ENCODE measurements at regions not wholly inside any gene's neighbourhood (a gene's known extent, or its start where the extent isn't known, plus 50 kb on each side); places are given as distances from the start of the nearest gene placed in this dataset.

DNA sequence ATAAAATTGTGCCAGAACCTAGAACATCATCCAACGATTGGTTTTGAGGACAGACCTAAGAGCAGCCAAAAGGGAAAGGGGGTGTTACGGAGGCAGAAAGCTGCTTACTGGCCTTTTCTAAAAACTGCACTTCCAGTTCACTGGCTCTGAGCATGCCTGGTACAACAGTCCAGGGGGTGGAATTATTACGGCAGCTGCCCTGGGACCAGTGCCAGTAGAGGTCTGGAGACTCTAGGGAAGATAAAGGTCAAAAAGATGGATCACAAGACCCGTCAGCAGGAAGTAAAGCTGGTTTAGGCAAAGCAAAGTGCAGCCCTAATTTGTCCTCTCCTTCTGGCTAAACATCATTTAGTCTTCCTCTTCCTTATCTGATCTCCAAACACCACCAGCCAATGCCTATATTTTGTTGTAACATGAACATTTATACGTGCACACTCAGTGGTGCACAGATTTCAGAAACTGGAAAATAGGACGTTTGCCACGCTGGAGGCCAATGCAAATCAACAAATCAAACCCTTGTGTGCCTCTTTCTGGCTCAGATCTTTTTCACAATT, 216.4 kb upstream of the DPP6 start:
- WGBS, 5 donors = 41 to 67% (median 55%) methylated on average over 7 of the region's 7 CpGs
- peak in 1 of 2 donors; percentile 12 for DNase-seq
- no peak overlapping the region for H3K27ac ChIP-seq
- no peak overlapping the region for H3K4me3 ChIP-seq
- no peaks in the 10 kb centered on the region for H3K36me3 ChIP-seq
- TF ChIP-seq POLR2A (IDR thresholded peaks at IDR 0.05) (no peak), EP300 (IDR thresholded peaks at IDR 0.05) (no peak), POLR2AphosphoS5 (IDR thresholded peaks at IDR 0.05) (no peak)
- TF ChIP-seq, protein P1, sequence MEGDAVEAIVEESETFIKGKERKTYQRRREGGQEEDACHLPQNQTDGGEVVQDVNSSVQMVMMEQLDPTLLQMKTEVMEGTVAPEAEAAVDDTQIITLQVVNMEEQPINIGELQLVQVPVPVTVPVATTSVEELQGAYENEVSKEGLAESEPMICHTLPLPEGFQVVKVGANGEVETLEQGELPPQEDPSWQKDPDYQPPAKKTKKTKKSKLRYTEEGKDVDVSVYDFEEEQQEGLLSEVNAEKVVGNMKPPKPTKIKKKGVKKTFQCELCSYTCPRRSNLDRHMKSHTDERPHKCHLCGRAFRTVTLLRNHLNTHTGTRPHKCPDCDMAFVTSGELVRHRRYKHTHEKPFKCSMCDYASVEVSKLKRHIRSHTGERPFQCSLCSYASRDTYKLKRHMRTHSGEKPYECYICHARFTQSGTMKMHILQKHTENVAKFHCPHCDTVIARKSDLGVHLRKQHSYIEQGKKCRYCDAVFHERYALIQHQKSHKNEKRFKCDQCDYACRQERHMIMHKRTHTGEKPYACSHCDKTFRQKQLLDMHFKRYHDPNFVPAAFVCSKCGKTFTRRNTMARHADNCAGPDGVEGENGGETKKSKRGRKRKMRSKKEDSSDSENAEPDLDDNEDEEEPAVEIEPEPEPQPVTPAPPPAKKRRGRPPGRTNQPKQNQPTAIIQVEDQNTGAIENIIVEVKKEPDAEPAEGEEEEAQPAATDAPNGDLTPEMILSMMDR (IDR thresholded peaks at IDR 0.05) = no peak
- intact Hi-C loops (cut with DNase I; ENCODE audit: low total_unique reads) = no loop called here
- H3K9me3 ChIP-seq = no peaks in the 10 kb centered on the region
- peaks cover 0 to 23% (median 0%) of the 10 kb centered on the region in 4 donors for H3K4me1 ChIP-seq
- no peaks in the 10 kb centered on the region for H3K27me3 ChIP-seq

DNA sequence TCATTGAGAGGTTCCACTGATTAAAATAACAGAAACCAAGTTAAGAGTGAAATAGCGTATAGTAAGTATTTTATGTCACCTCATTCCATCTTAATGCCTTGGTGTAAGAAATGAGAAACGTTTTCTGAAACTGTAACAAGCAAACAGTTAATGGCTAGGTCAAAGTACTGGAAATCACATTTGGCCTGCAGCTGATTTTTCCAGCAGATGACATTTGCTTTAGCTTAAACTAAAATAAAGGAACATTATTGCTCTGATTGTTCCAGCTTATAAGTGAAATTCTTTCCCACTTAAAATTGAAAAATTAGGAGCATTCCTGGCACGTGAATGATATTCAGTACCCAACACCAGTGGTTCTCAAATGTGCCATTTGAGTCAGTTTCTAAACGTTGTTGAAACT, 213.6 kb upstream of the DPP6 start:
- WGBS, 5 donors = 51 to 68% (median 53%) methylated on average over 4 of the region's 4 CpGs
- intact Hi-C loops (cut with DNase I; ENCODE audit: low total_unique reads) = no loop called here

DNA sequence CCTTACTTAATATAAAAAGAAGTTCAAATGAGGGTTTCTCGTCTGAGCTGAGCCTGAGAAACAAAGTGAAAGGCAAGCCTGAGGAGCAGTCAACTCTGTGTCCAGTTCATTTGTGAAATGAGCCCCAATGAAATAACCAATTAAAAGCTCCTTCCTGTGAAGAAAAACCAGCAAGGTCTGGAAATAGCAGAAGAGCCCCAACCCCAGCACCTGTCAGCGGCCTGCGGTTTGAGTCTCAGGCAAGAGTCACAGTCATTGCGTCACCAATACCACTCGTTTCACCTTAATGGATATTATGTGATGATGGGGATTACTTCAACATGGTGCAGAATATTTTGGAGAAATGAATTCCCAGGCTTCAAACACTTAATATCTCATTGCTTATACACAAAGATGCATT, 211.3 kb upstream of the DPP6 start:
- Histone ChIP-seq H3K9me3 (peaks cover 0 to 8% (median 0%) of the 10 kb centered on the region in 4 donors), H3K27ac (no peak overlapping the region), H3K36me3 (no peaks in the 10 kb centered on the region), H3K4me1 (peaks cover 0 to 5% (median 0%) of the 10 kb centered on the region in 4 donors), H3K4me3 (no peak overlapping the region), H3K27me3 (no peaks in the 10 kb centered on the region)
- TF ChIP-seq, protein P1 (IDR thresholded peaks at IDR 0.05) = no peak
- no peak for TF ChIP-seq POLR2AphosphoS5 (IDR thresholded peaks at IDR 0.05)
- TF ChIP-seq EP300 (IDR thresholded peaks at IDR 0.05) = no peak
- no peak for TF ChIP-seq POLR2A (IDR thresholded peaks at IDR 0.05)
- 87 to 95% (median 90%) methylated on average over 5 of the region's 5 CpGs for WGBS, 5 donors
- DNase-seq = no peak
- intact Hi-C loops (cut with DNase I; ENCODE audit: low total_unique reads) = no loop called here

More for the DNA sequence above, 213.6 kb upstream of the DPP6 start:
- no peaks in the 10 kb centered on the region for H3K27me3 ChIP-seq
- no peaks in the 10 kb centered on the region for H3K36me3 ChIP-seq
- H3K4me1 ChIP-seq = peaks cover 0 to 23% (median 0%) of the 10 kb centered on the region in 4 donors
- H3K27ac ChIP-seq = no peak overlapping the region
- peaks cover 0 to 4% (median 0%) of the 10 kb centered on the region in 4 donors for H3K9me3 ChIP-seq
- TF ChIP-seq POLR2AphosphoS5 (IDR thresholded peaks at IDR 0.05) (no peak), EP300 (IDR thresholded peaks at IDR 0.05) (no peak), POLR2A (IDR thresholded peaks at IDR 0.05) (no peak)
- TF ChIP-seq, protein P1 (IDR thresholded peaks at IDR 0.05) = no peak
- no peak overlapping the region for H3K4me3 ChIP-seq
- DNase-seq = no peak

DNA sequence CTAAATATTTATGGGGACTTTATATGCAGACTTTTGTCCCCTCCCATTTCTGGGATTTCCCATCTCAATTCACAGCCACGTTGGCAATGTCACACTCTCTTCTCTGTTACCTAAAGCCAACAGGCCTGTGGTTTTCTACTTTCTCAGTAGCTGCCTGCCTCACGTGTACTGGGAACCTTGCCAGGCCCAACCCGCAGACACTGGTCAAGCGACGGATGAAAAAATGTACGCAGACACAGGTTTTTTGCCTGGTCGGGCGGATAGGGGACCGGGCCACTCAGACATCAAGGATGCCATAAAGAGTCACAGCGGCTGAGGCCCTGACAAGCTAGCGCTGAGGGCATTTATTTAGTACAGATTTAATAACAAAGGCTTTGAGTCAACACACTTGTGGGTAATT, 204.4 kb upstream of the DPP6 start:
- WGBS, 5 donors = 80 to 84% (median 83%) methylated on average over 11 of the region's 11 CpGs
- H3K27ac ChIP-seq = no peak overlapping the region
- intact Hi-C loops (cut with DNase I; ENCODE audit: low total_unique reads) = no loop called here
- peaks cover 0 to 12% (median 6%) of the 10 kb centered on the region in 4 donors for H3K9me3 ChIP-seq
- DNase-seq = no peak
- no peaks in the 10 kb centered on the region for H3K4me1 ChIP-seq
- no peak overlapping the region for H3K4me3 ChIP-seq
- H3K27me3 ChIP-seq = no peaks in the 10 kb centered on the region
- no peaks in the 10 kb centered on the region for H3K36me3 ChIP-seq
- TF ChIP-seq POLR2A (IDR thresholded peaks at IDR 0.05) = no peak
- no peak for TF ChIP-seq EP300 (IDR thresholded peaks at IDR 0.05)
- TF ChIP-seq, protein P1 (IDR thresholded peaks at IDR 0.05) = no peak
- TF ChIP-seq POLR2AphosphoS5 (IDR thresholded peaks at IDR 0.05) = no peak
